GM12875 (cell line): ENCODE measurements at regions not wholly inside any gene's neighbourhood (a gene's known extent, or its start where the extent isn't known, plus 50 kb on each side); places are given as distances from the start of the nearest gene placed in this dataset.

Source experiments
- H3K4me3 ChIP-seq: one replicate; pipeline ENCODE4 v1.5.1; 2011; ENCODE audit warnings: low read depth, low read length, control low read depth
- TF ChIP-seq, protein P1 (sequence below): IDR thresholded peaks from 2 replicates; pipeline ENCODE4 v1.5.1; 2011; ENCODE audit warnings: low read depth, mild to moderate bottlenecking, control low read depth, inconsistent platforms, low read length, moderate library complexity, borderline replicate concordance; ENCODE audit not compliant: insufficient read depth

DNA sequence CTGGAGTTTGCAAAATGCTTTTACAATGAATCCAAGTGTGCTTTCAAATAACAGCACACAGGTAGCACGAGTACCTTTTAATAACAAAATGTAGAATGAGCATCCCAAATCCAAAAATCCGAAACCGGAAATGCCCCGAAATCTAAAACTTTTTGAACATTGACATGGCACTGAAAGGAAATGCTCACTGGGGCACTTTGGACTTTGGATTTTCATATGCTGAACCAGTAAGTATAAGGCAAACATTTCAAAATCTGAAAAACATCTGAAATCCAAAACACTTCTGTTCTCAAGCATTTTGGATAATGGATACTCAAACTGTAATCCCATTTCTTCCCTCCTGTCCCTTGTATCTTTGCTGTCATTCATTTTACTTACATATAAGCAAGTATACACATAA is 50.1 kb downstream of the GCNT4 start:
- TF ChIP-seq, protein P1, sequence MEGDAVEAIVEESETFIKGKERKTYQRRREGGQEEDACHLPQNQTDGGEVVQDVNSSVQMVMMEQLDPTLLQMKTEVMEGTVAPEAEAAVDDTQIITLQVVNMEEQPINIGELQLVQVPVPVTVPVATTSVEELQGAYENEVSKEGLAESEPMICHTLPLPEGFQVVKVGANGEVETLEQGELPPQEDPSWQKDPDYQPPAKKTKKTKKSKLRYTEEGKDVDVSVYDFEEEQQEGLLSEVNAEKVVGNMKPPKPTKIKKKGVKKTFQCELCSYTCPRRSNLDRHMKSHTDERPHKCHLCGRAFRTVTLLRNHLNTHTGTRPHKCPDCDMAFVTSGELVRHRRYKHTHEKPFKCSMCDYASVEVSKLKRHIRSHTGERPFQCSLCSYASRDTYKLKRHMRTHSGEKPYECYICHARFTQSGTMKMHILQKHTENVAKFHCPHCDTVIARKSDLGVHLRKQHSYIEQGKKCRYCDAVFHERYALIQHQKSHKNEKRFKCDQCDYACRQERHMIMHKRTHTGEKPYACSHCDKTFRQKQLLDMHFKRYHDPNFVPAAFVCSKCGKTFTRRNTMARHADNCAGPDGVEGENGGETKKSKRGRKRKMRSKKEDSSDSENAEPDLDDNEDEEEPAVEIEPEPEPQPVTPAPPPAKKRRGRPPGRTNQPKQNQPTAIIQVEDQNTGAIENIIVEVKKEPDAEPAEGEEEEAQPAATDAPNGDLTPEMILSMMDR: no peak
- no peak overlapping the region for H3K4me3 ChIP-seq

DNA sequence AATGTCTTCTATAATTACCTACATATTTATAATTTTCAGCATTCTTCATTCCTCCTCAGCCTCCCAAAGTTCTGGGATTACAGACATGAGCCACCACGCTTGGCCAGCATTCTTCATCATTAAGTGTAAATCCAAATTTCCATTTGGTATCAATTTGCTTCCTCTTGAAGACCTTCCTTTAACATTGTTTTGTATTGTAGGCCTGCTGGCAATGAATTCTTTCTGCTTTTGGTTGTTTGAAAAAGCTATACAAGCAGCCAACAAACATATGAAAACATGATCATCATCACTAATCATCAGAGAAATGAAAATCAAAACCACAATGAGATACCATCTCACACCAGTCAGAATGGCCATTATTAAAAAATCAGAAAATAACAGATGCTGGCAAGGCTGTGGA is 56.4 kb downstream of the GCNT4 start:
- H3K4me3 ChIP-seq: no peak overlapping the region
- TF ChIP-seq, protein P1: no peak

DNA sequence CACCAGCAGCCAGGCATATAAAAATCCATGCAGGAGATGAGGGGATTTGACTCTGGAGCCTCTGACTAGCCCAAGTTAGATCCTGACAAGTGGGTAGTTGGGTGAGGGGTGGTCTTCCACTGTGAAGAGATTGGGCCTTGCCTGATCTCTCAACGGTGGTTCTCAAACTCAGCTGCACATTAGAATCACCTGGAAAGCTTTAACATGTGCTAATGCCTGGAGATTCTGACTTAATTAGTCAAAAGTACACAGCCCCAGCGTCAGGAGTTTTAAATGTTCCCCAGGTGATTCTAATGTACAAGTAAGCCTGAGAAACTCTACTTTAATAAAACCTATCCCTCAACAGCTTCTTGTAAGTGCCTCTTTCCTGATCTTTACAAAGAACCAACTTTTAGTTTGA is 57.5 kb downstream of the GCNT4 start:
- H3K4me3 ChIP-seq: no peak overlapping the region
- TF ChIP-seq, protein P1: no peak

DNA sequence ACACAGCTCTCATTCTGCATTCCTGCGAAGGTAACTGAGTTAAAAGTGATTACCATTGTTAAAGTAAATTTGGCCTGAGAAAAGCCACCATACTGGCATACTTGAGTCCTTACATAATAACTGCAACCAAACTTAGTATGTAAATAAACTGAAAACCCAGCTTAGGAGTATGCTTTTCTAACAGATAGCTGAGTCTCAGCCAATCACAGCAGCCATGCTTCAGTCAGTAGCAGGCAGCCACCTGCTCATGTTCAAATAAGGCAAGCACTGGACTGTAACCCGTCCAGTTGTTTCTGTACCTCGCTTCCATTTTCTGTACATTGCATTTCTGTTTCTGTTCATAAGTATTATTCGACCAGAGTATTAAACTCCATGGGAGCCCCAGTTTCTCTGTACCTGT is 58.6 kb downstream of the GCNT4 start:
- no peak overlapping the region for H3K4me3 ChIP-seq
- TF ChIP-seq, protein P1: no peak

DNA sequence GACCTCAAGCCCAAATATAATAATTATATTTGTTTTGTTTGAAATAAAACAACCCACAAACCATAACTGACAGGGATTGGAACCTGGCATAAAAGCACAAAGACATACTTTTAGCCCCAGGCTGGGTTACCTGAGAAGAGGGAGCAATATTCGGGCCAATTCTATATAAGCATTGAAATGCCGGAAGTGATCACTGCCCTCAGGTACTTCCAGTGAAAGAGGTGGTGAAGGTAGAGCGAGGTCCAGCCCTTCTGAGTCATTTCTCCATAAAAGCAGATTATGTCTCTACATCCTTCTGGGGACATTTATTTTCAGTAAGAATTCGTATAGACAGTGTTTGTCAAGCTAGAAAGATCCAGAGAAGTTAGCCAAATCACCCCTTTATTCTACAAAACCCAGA is 59.6 kb downstream of the GCNT4 start:
- TF ChIP-seq, protein P1: no peak
- no peak overlapping the region for H3K4me3 ChIP-seq

DNA sequence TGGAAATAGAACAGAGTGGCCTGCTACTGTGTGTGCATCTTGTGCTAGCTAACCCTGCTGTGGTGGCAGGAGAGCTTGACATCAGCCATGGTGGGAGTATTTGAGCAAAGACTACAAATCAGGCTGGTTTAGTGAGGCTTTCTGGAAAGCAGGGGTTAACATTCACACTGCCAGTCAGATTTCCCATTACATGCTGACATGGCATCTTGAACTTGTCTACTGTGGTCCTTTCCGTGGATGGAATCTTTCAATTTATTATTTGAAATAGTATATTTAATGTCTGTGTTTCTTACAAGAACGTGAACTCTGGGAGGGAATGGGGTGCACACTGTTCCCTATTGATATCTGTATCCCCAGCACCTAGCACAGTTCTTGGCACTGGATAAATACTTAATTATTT is 60.8 kb downstream of the GCNT4 start:
- no peak overlapping the region for H3K4me3 ChIP-seq

DNA sequence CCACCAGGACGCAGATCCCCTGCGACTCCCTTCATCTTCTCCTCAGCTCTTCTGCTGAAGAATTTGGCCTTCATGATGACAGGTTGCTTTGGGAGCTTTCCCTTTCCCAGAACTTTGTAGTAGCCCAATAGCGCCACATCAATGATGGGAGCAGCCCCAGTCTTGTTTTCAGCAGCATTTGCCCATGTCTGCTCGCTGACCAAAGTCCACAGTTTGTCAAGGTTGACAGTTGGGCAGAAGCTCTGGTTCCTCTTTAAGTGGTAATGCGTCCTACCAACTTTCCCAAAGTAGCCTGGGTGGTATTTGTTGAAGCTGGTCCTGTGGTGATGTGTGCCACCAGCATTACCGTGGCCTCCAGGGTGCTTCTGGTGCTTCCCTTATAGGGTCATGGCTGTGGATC is 62.2 kb downstream of the GCNT4 start:
- TF ChIP-seq, protein P1: no peak
- no peak overlapping the region for H3K4me3 ChIP-seq

More for the DNA sequence above, 60.8 kb downstream of the GCNT4 start:
- TF ChIP-seq, protein P1: no peak
